Medulla oblongata (tissue), 1 donor: ENCODE measurements at regions not wholly inside any gene's neighbourhood (a gene's known extent, or its start where the extent isn't known, plus 50 kb on each side); places are given as distances from the start of the nearest gene placed in this dataset.
"Not testable (repeated sequence)": the region's sequence is repeated elsewhere in the genome, so short reads cannot be mapped to it uniquely, and the experiment has no call there.

Source experiments
- DNase-seq: peaks from one replicate; pipeline ENCODE4 v3.0.0-alpha.2; 2015; ENCODE audit errors: extremely low spot score

- no peak for DNase-seq
Observed at GRCh38 chr3:146757759-146758158, 152.6 kb upstream of the PLSCR5 start.

GRCh38 chr3:146750196-146750595 lies 145.1 kb upstream of the PLSCR5 start:
- DNase-seq: no peak

GRCh38 chr3:146747928-146748327 lies 142.8 kb upstream of the PLSCR5 start:
- peak; percentile 33 for DNase-seq

- no peak for DNase-seq
Observed at GRCh38 chr3:146747051-146747450, 141.9 kb upstream of the PLSCR5 start.

- no peak for DNase-seq
Observed at GRCh38 chr3:146746190-146746589, 141.0 kb upstream of the PLSCR5 start.

GRCh38 chr3:146739203-146739671 lies 134.1 kb upstream of the PLSCR5 start:
- no peak for DNase-seq

GRCh38 chr3:146732325-146732724 lies 127.2 kb upstream of the PLSCR5 start:
- DNase-seq: no peak

- DNase-seq: no peak
Observed at GRCh38 chr3:146715170-146715569, 110.0 kb upstream of the PLSCR5 start.

- DNase-seq: no peak
Observed at GRCh38 chr3:146712806-146713205, 107.7 kb upstream of the PLSCR5 start.

GRCh38 chr3:146709969-146710368 lies 104.8 kb upstream of the PLSCR5 start:
- no peak for DNase-seq

GRCh38 chr3:146705225-146705624 lies 100.1 kb upstream of the PLSCR5 start:
- DNase-seq: no peak

- DNase-seq: no peak
Observed at GRCh38 chr3:146702237-146702636, 97.1 kb upstream of the PLSCR5 start.

GRCh38 chr3:146701246-146701645 lies 96.1 kb upstream of the PLSCR5 start:
- no peak for DNase-seq

GRCh38 chr3:146700025-146700424 lies 94.9 kb upstream of the PLSCR5 start:
- not testable (repeated sequence) for DNase-seq

- no peak for DNase-seq
Observed at GRCh38 chr3:146692254-146692653, 87.1 kb upstream of the PLSCR5 start.

GRCh38 chr3:146685050-146685814 lies 80.1 kb upstream of the PLSCR5 start:
- DNase-seq: no peak

GRCh38 chr3:146682171-146682570 lies 77.0 kb upstream of the PLSCR5 start:
- DNase-seq: no peak

GRCh38 chr3:146680617-146681016 lies 75.5 kb upstream of the PLSCR5 start:
- no peak for DNase-seq

GRCh38 chr3:146679995-146680394 lies 74.8 kb upstream of the PLSCR5 start:
- no peak for DNase-seq

GRCh38 chr3:146679191-146679590 lies 74.0 kb upstream of the PLSCR5 start:
- DNase-seq: no peak

- no peak for DNase-seq
Observed at GRCh38 chr3:146672941-146673340, 67.8 kb upstream of the PLSCR5 start.

GRCh38 chr3:146664403-146664802 lies 59.3 kb upstream of the PLSCR5 start:
- DNase-seq: no peak

GRCh38 chr3:146658841-146659240 lies 53.7 kb upstream of the PLSCR5 start:
- DNase-seq: no peak
